ENCODE measurements at regions not wholly inside any gene's neighbourhood (a gene's known extent, or its start where the extent isn't known, plus 50 kb on each side); places are given as distances from the start of the nearest gene placed in this dataset.

DNA sequence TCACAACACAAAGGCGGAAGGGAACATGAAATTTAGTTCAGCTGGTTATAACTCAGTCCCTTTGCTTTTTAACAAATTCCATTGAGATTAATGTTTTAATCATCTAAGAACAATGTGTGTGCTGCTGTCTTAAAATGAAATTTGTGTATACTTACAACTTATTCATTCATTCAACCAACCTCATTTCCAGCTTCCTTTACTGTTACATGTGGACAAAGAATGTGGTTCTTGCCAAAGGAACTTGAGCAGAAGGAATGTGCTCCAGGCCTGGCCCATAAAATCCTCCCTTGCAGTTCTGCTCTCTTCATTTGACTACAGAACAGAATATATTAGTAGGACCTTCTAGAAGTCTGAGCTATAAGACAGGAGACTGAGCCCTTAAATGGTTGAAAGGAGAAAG is 176.8 kb upstream of the GLRA2 start:
- no peak overlapping the region for H3K4me3 ChIP-seq (ENCODE audit: control insufficient read depth in 2 of 3, extremely low read depth in 1 of 3, insufficient read depth in 2 of 3, low read depth in 1 of 3, low read length in 3 of 3)
- no peaks in the 10 kb centered on the region for H3K9me1 ChIP-seq (ENCODE audit: control insufficient read depth, extremely low read depth, insufficient read depth, low read length)
- H3K36me3 ChIP-seq (ENCODE audit: control insufficient read depth in 2 of 2, extremely low read depth in 1 of 2, insufficient read depth in 2 of 2, low read length in 2 of 2), result no peaks in the 10 kb centered on the region
- peaks cover 17% of the 10 kb centered on the region for H3K4me1 ChIP-seq (ENCODE audit: control insufficient read depth, extremely low read depth, insufficient read depth, low read length)
- H3K4me2 ChIP-seq (ENCODE audit: control insufficient read depth, extremely low read depth, insufficient read depth, low read depth, low read length), result no peak overlapping the region
- peaks cover 2% of the 10 kb centered on the region for H3K9me3 ChIP-seq (ENCODE audit: control insufficient read depth, low read depth, low read length)
- TF ChIP-seq EZH2 (IDR thresholded peaks at IDR 0.05; ENCODE audit: low read length), result no peak
- TF ChIP-seq CTCF (optimal IDR thresholded peaks at IDR 0.05 in 1 of 3, IDR thresholded peaks at IDR 0.05 in 1 of 3, conservative IDR thresholded peaks at IDR 0.05 in 1 of 3; ENCODE audit: extremely low read depth in 1 of 3, insufficient read depth in 2 of 3, low read length in 3 of 3), result no peak
- no peaks in the 10 kb centered on the region for H3K27me3 ChIP-seq (ENCODE audit: control insufficient read depth, extremely low read depth, insufficient read depth, low read length)
- dilution Hi-C loops (cut with MboI; ENCODE audit: extremely low pct_ligation_motif_present, low sequenced_read_pairs), result no loop called here
- FAIRE-seq (no peak), DNase-seq (ENCODE audit: low read depth, low spot score) (no peak)
- H3K79me2 ChIP-seq (ENCODE audit: control insufficient read depth, insufficient read depth, low read length), result no peaks in the 10 kb centered on the region
- no peak overlapping the region for H3K27ac ChIP-seq (ENCODE audit: control insufficient read depth, insufficient read depth, low read length)
- H4K20me1 ChIP-seq (ENCODE audit: control insufficient read depth, extremely low read depth, insufficient read depth, low read length), result no peaks in the 10 kb centered on the region
- H3K9ac ChIP-seq (ENCODE audit: control insufficient read depth, extremely low read depth, insufficient read depth, low read length), result no peak overlapping the region
- no peak overlapping the region for H2AFZ ChIP-seq (ENCODE audit: control insufficient read depth, low read length)

GRCh38 chrX:14351611-14352303 is 177.6 kb upstream of the GLRA2 start:
- Histone ChIP-seq H3K27ac (ENCODE audit: control insufficient read depth, insufficient read depth, low read length) (no peak overlapping the region), H3K9me3 (ENCODE audit: control insufficient read depth, low read depth, low read length) (peaks cover 2% of the 10 kb centered on the region), H3K4me2 (ENCODE audit: control insufficient read depth, extremely low read depth, insufficient read depth, low read depth, low read length) (no peak overlapping the region), H3K4me3 (ENCODE audit: control insufficient read depth in 2 of 3, extremely low read depth in 1 of 3, insufficient read depth in 2 of 3, low read depth in 1 of 3, low read length in 3 of 3) (no peak overlapping the region), H3K79me2 (ENCODE audit: control insufficient read depth, insufficient read depth, low read length) (no peaks in the 10 kb centered on the region), H3K9ac (ENCODE audit: control insufficient read depth, extremely low read depth, insufficient read depth, low read length) (no peak overlapping the region), H3K4me1 (ENCODE audit: control insufficient read depth, extremely low read depth, insufficient read depth, low read length) (peaks cover 10% of the 10 kb centered on the region), H3K36me3 (ENCODE audit: control insufficient read depth in 2 of 2, extremely low read depth in 1 of 2, insufficient read depth in 2 of 2, low read length in 2 of 2) (no peaks in the 10 kb centered on the region), H2AFZ (ENCODE audit: control insufficient read depth, low read length) (no peak overlapping the region), H3K9me1 (ENCODE audit: control insufficient read depth, extremely low read depth, insufficient read depth, low read length) (no peaks in the 10 kb centered on the region), H3K27me3 (ENCODE audit: control insufficient read depth, extremely low read depth, insufficient read depth, low read length) (no peaks in the 10 kb centered on the region), H4K20me1 (ENCODE audit: control insufficient read depth, extremely low read depth, insufficient read depth, low read length) (no peaks in the 10 kb centered on the region)
- dilution Hi-C loops (cut with MboI; ENCODE audit: extremely low pct_ligation_motif_present, low sequenced_read_pairs), result no loop called here
- DNase-seq (ENCODE audit: low read depth, low spot score) (no peak), FAIRE-seq (no peak)
- TF ChIP-seq EZH2 (IDR thresholded peaks at IDR 0.05; ENCODE audit: low read length) (no peak), CTCF (optimal IDR thresholded peaks at IDR 0.05 in 1 of 3, IDR thresholded peaks at IDR 0.05 in 1 of 3, conservative IDR thresholded peaks at IDR 0.05 in 1 of 3; ENCODE audit: extremely low read depth in 1 of 3, insufficient read depth in 2 of 3, low read length in 3 of 3) (no peak)
